Colon (tissue), 2 donors: ENCODE measurements at regions not wholly inside any gene's neighbourhood (a gene's known extent, or its start where the extent isn't known, plus 50 kb on each side); places are given as distances from the start of the nearest gene placed in this dataset.

Source experiments
- FAIRE-seq: peaks from 2 replicates; lab custom pipeline; 2012; peaks lifted over from hg19 to GRCh38; lab: Jason Lieb, UNC
- donor health status: control.
- donor health status: control.

- no peak for FAIRE-seq
Observed at GRCh38 chr7:117973975-117974374, 100.7 kb upstream of the CTTNBP2 start.

- FAIRE-seq = no peak
Observed at GRCh38 chr7:117974891-117975290, 101.7 kb upstream of the CTTNBP2 start.

GRCh38 chr7:117975476-117975875 is 102.2 kb upstream of the CTTNBP2 start:
- no peak for FAIRE-seq

- no peak for FAIRE-seq
Observed at GRCh38 chr7:117979954-117980497, 106.8 kb upstream of the CTTNBP2 start.

- FAIRE-seq = no peak
Observed at GRCh38 chr7:117982071-117983055, 109.1 kb upstream of the CTTNBP2 start.

GRCh38 chr7:117986645-117987269 is 113.5 kb upstream of the CTTNBP2 start:
- no peak for FAIRE-seq

GRCh38 chr7:117990834-117991233 is 117.6 kb upstream of the CTTNBP2 start:
- no peak for FAIRE-seq

- FAIRE-seq = no peak
Observed at GRCh38 chr7:117992635-117993376, 119.6 kb upstream of the CTTNBP2 start.

- FAIRE-seq = no peak
Observed at GRCh38 chr7:117993377-117994003, 120.2 kb upstream of the CTTNBP2 start.

GRCh38 chr7:117995850-117996650 is 122.8 kb upstream of the CTTNBP2 start:
- FAIRE-seq = no peak

- FAIRE-seq = no peak
Observed at GRCh38 chr7:117997862-117998825, 124.9 kb upstream of the CTTNBP2 start.

GRCh38 chr7:118000480-118001202 is 127.4 kb upstream of the CTTNBP2 start:
- no peak for FAIRE-seq

GRCh38 chr7:118003476-118003875 is 130.2 kb upstream of the CTTNBP2 start:
- FAIRE-seq = no peak

- FAIRE-seq = no peak
Observed at GRCh38 chr7:118005026-118005425, 131.8 kb upstream of the CTTNBP2 start.

GRCh38 chr7:118006979-118007378 is 133.7 kb upstream of the CTTNBP2 start:
- FAIRE-seq = no peak

GRCh38 chr7:118009419-118009818 is 136.2 kb upstream of the CTTNBP2 start:
- no peak for FAIRE-seq

GRCh38 chr7:118011652-118012051 is 138.4 kb upstream of the CTTNBP2 start:
- FAIRE-seq = no peak

- no peak for FAIRE-seq
Observed at GRCh38 chr7:118013252-118014010, 140.2 kb upstream of the CTTNBP2 start.
